OCI-LY7 (cell line): ENCODE measurements at regions not wholly inside any gene's neighbourhood (a gene's known extent, or its start where the extent isn't known, plus 50 kb on each side); places are given as distances from the start of the nearest gene placed in this dataset.

ENCODE experiments used
- EZH2phosphoT487 ChIP-seq: fragments of 200-600 bp; sonication (generic); IDR thresholded peaks from 2 replicates; pipeline ENCODE4 v1.6.1; 2018; ENCODE audit warnings: low read depth, borderline replicate concordance, mild to moderate bottlenecking, mixed run types, antibody characterized with exemption, low read length, moderate library complexity, mixed read lengths
- TF ChIP-seq, protein P1 (sequence below): fragments of 200-600 bp; sonication (generic); conservative IDR thresholded peaks from 2 replicates; pipeline ENCODE4 v1.5.1; 2014; ENCODE audit warnings: mild to moderate bottlenecking, antibody characterized with exemption, low read length, moderate library complexity, mixed read lengths

DNA sequence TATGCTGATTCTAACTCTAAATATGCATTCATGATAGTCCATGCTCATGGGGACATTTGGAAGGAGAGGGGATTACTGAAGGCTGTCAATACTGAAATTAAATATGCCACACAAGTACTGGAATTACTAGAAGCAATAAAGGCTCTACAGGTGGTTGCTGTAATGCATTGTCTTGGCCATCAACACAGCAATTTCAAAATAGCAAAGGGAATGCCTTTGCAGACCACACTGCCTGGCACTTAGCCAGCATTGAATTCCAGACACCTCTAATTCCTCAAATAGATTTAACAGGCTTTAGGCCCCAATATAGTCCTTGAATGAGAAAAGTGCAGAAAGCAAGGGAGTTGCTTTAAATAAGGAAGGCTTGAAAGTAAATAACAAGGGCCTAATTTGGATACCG is 115.8 kb upstream of the PLCL2 start:
- TF ChIP-seq, protein P1, sequence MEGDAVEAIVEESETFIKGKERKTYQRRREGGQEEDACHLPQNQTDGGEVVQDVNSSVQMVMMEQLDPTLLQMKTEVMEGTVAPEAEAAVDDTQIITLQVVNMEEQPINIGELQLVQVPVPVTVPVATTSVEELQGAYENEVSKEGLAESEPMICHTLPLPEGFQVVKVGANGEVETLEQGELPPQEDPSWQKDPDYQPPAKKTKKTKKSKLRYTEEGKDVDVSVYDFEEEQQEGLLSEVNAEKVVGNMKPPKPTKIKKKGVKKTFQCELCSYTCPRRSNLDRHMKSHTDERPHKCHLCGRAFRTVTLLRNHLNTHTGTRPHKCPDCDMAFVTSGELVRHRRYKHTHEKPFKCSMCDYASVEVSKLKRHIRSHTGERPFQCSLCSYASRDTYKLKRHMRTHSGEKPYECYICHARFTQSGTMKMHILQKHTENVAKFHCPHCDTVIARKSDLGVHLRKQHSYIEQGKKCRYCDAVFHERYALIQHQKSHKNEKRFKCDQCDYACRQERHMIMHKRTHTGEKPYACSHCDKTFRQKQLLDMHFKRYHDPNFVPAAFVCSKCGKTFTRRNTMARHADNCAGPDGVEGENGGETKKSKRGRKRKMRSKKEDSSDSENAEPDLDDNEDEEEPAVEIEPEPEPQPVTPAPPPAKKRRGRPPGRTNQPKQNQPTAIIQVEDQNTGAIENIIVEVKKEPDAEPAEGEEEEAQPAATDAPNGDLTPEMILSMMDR, result no peak
- TF ChIP-seq EZH2phosphoT487, result no peak
